ENCODE measurements at regions not wholly inside any gene's neighbourhood (a gene's known extent, or its start where the extent isn't known, plus 50 kb on each side); places are given as distances from the start of the nearest gene placed in this dataset.

GRCh38 chrX:25070038-25070437, 54.3 kb upstream of the ARX start:
- no peak for TF ChIP-seq CTCF (IDR thresholded peaks at IDR 0.05)
- no peak for TF ChIP-seq POLR2AphosphoS5 (IDR thresholded peaks at IDR 0.05)
- no peak for TF ChIP-seq EP300 (IDR thresholded peaks at IDR 0.05)
- TF ChIP-seq POLR2A (IDR thresholded peaks at IDR 0.05): no peak
